Right lobe of liver (tissue), 4 donors: ENCODE measurements at regions not wholly inside any gene's neighbourhood (a gene's known extent, or its start where the extent isn't known, plus 50 kb on each side); places are given as distances from the start of the nearest gene placed in this dataset.

Experiments used
- CTCF ChIP-seq, 4 donors: fragments of 200-600 bp in 3 of 4; fragments of 450-650 bp in 1 of 4; IDR thresholded peaks; one replicate each; pipeline versions ENCODE4 v1.5.1 to v1.8.0; 2016 to 2022; ENCODE audit warnings: antibody characterized with exemption in 4 of 4, mild to moderate bottlenecking in 2 of 4
- POLR2A ChIP-seq: fragments of 450-650 bp; IDR thresholded peaks from one replicate; pipeline ENCODE4 v1.6.1; 2017; ENCODE audit warnings: antibody characterized with exemption, mild to moderate bottlenecking
- donor health status: DM: no; HTN: no; CAD: no.
- donor health status: DM: no; HTN: no; CAD: no.
- donor health status: DM: no; HTN: yes; CAD: no.

GRCh38 chr1:244254467-244254866, 197.2 kb downstream of the ADSS2 start:
- TF ChIP-seq CTCF (IDR thresholded peaks at IDR 0.05) (no peak), POLR2A (no peak)
